ENCODE measurements at regions not wholly inside any gene's neighbourhood (a gene's known extent, or its start where the extent isn't known, plus 50 kb on each side); places are given as distances from the start of the nearest gene placed in this dataset.

DNA sequence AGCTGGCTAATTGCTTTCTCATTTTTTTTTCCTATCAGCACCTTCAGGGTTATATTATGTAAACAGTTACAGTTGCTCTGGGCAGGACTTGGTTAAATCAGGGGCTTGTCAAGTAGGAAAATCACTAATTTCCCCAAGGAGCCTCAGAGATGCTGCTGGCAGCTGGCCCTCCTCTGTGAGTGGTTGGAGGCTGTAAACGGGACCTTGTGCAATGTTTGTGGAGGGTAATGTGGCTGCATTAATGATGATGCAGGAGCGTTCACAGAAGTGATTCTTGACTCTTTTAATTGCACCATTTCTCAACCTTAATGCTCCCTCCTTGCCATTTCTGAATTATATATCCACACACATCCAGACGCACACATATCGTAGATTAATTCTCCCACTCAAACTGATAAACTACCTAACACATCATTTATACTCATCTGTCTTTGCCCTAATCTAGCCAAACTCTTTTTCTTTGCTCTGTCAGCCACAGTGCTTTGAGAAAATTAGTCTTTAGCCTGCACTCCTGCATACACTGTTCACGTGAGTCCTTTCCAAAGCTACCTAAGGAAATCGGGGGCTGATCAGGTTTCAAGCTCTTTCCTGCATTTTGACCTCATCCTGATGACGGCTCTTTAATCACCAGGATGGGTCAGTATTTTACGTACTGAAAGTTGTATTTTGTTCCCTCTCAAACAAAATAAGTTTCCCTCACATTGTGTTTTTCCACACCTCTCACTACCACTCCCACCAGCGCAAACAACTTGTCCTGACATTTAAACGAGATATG lies 154.4 kb upstream of the PIRT start:
- Histone ChIP-seq H4K20me1 (ENCODE audit: insufficient read depth) (no peaks in the 10 kb centered on the region), H3K79me2 (ENCODE audit: insufficient read depth) (no peaks in the 10 kb centered on the region), H3K4me1 (ENCODE audit: insufficient read depth) (no peaks in the 10 kb centered on the region), H3K27ac (no peak overlapping the region), H3K36me3 (ENCODE audit: low read depth) (no peaks in the 10 kb centered on the region), H3K4me3 (no peak overlapping the region), H3F3A (ENCODE audit: insufficient read depth) (no peaks in the 10 kb centered on the region), H3K9ac (no peak overlapping the region), H3K9me2 (ENCODE audit: insufficient read depth) (no peaks in the 10 kb centered on the region), H3K27me3 (replicated peaks; ENCODE audit: insufficient read depth) (no peaks in the 10 kb centered on the region), H3K9me3 (ENCODE audit: low read depth) (no peaks in the 10 kb centered on the region), H3K4me2 (ENCODE audit: unreplicated experiment) (no peak overlapping the region), H2AFZ (no peak overlapping the region)
- in situ Hi-C loops (cut with MboI), result no loop called here
- no peak for TF ChIP-seq EZH2 (IDR thresholded peaks at IDR 0.05; ENCODE audit: insufficient read depth, poor library complexity, severe bottlenecking)
- 5 to 10% methylated on average over 10 of the region's 10 CpGs for WGBS, 2 experiments (ENCODE audit: low coverage in 1 of 2, low lambda C conversion rate in 2 of 2, missing lambda C conversion rate in 2 of 2)
- DNase-seq, result no peak

DNA sequence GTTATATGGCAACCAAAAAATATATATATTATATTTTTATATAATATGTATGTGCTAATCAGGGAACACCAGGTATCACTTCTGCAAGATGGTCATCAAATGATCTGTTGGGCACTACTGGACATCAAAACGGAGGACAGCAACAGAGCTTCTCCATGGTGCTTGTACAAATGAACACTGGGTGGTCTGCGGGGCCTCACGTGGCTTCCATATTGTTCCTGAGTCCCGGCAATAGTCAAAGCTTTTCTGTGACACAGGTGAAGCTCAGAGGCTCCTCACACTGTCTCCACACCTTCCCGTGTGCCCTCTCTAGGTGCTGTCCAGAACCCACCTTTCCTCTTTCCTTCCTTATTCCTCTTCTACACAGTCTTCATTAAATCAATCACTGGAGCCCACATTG lies 149.9 kb upstream of the PIRT start:
- Histone ChIP-seq H3K27ac (no peak overlapping the region), H3F3A (ENCODE audit: insufficient read depth) (no peaks in the 10 kb centered on the region), H3K9me3 (ENCODE audit: low read depth) (no peaks in the 10 kb centered on the region), H3K4me2 (ENCODE audit: unreplicated experiment) (no peak overlapping the region), H3K4me3 (no peak overlapping the region), H4K20me1 (ENCODE audit: insufficient read depth) (no peaks in the 10 kb centered on the region), H2AFZ (no peak overlapping the region), H3K9me2 (ENCODE audit: insufficient read depth) (no peaks in the 10 kb centered on the region), H3K79me2 (ENCODE audit: insufficient read depth) (no peaks in the 10 kb centered on the region), H3K27me3 (replicated peaks; ENCODE audit: insufficient read depth) (no peaks in the 10 kb centered on the region), H3K9ac (no peak overlapping the region), H3K36me3 (ENCODE audit: low read depth) (no peaks in the 10 kb centered on the region), H3K4me1 (ENCODE audit: insufficient read depth) (no peaks in the 10 kb centered on the region)
- TF ChIP-seq EZH2 (IDR thresholded peaks at IDR 0.05; ENCODE audit: insufficient read depth, poor library complexity, severe bottlenecking), result no peak
- TF ChIP-seq EZH2phosphoT487 (IDR thresholded peaks at IDR 0.05; ENCODE audit: insufficient read depth, low read depth), result no peak
- in situ Hi-C loops (cut with MboI), result no loop called here
- DNase-seq, result no peak
- 12 to 16% methylated on average over 5 of the region's 5 CpGs for WGBS, 2 experiments (ENCODE audit: low coverage in 1 of 2, low lambda C conversion rate in 2 of 2, missing lambda C conversion rate in 2 of 2)

DNA sequence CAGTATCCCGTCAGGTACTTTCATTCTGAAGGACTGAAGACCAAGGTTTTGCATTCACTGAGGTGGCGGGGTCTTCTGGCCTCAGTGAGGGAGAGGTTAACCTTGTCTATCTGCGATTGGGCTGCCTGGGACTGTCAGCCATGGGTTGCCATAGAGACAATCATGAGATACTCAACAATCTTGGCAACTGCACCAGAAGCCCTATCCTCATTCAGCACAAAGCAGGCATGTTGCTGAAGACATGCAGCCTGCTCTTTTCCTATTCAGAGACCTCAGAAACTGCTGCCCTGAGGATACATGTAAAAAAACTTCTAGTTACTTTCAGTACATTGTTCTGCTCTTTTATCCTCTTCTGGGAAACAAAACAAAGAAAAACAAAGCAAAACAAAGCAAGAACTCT lies 146.3 kb upstream of the PIRT start:
- in situ Hi-C loops (cut with MboI), result no loop called here
- no peaks in the 10 kb centered on the region for H4K20me1 ChIP-seq (ENCODE audit: insufficient read depth)
- no peaks in the 10 kb centered on the region for H3K4me1 ChIP-seq (ENCODE audit: insufficient read depth)
- no peaks in the 10 kb centered on the region for H3K36me3 ChIP-seq (ENCODE audit: low read depth)
- no peak for DNase-seq
- H2AFZ ChIP-seq, result no peak overlapping the region
- no peaks in the 10 kb centered on the region for H3F3A ChIP-seq (ENCODE audit: insufficient read depth)
- H3K79me2 ChIP-seq (ENCODE audit: insufficient read depth), result no peaks in the 10 kb centered on the region
- no peak overlapping the region for H3K27ac ChIP-seq
- no peaks in the 10 kb centered on the region for H3K27me3 ChIP-seq (replicated peaks; ENCODE audit: insufficient read depth)
- H3K4me3 ChIP-seq, result no peak overlapping the region
- H3K9ac ChIP-seq, result no peak overlapping the region
- H3K9me2 ChIP-seq (ENCODE audit: insufficient read depth), result no peaks in the 10 kb centered on the region
- no peak overlapping the region for H3K4me2 ChIP-seq (ENCODE audit: unreplicated experiment)
- WGBS, 2 experiments (ENCODE audit: low coverage in 1 of 2, low lambda C conversion rate in 2 of 2, missing lambda C conversion rate in 2 of 2), result 15 to 16% methylated on average over 3 of the region's 3 CpGs
- no peaks in the 10 kb centered on the region for H3K9me3 ChIP-seq (ENCODE audit: low read depth)
- no peak for TF ChIP-seq EZH2phosphoT487 (IDR thresholded peaks at IDR 0.05; ENCODE audit: insufficient read depth, low read depth)
- no peak for TF ChIP-seq EZH2 (IDR thresholded peaks at IDR 0.05; ENCODE audit: insufficient read depth, poor library complexity, severe bottlenecking)

DNA sequence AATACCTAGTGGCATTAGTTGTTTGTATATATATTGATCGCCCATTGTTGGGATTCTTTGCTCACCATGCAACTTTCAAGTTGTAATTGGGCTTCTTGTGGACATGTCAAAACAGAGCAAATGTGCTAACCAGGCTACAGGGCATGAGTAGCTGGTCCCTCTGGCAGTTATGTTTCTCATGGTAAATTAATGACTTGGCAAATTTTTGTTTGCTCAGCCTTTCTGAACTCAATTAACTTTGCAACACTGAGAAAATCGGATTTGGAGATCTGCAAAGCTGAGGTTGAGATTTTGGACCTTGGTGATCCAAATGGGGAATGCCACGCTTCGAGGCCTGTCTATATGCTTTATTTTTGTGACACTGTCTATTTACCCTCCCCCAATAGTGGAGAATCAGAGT lies 138.5 kb upstream of the PIRT start:
- H3K27ac ChIP-seq, result no peak overlapping the region
- H3K9ac ChIP-seq, result no peak overlapping the region
- H3K9me2 ChIP-seq (ENCODE audit: insufficient read depth), result no peaks in the 10 kb centered on the region
- in situ Hi-C loops (cut with MboI), result no loop called here
- H2AFZ ChIP-seq, result no peak overlapping the region
- H4K20me1 ChIP-seq (ENCODE audit: insufficient read depth), result no peaks in the 10 kb centered on the region
- TF ChIP-seq EZH2 (IDR thresholded peaks at IDR 0.05; ENCODE audit: insufficient read depth, poor library complexity, severe bottlenecking) (no peak), EZH2phosphoT487 (IDR thresholded peaks at IDR 0.05; ENCODE audit: insufficient read depth, low read depth) (no peak)
- no peak overlapping the region for H3K4me3 ChIP-seq
- no peaks in the 10 kb centered on the region for H3K79me2 ChIP-seq (ENCODE audit: insufficient read depth)
- H3F3A ChIP-seq (ENCODE audit: insufficient read depth), result no peaks in the 10 kb centered on the region
- no peak overlapping the region for H3K4me2 ChIP-seq (ENCODE audit: unreplicated experiment)
- no peak for DNase-seq
- H3K9me3 ChIP-seq (ENCODE audit: low read depth), result no peaks in the 10 kb centered on the region
- no peaks in the 10 kb centered on the region for H3K4me1 ChIP-seq (ENCODE audit: insufficient read depth)
- H3K27me3 ChIP-seq (replicated peaks; ENCODE audit: insufficient read depth), result no peaks in the 10 kb centered on the region
- no peaks in the 10 kb centered on the region for H3K36me3 ChIP-seq (ENCODE audit: low read depth)
- WGBS, 2 experiments (ENCODE audit: low coverage in 1 of 2, low lambda C conversion rate in 2 of 2, missing lambda C conversion rate in 2 of 2), result 4 to 15% methylated on average over 4 of the region's 4 CpGs

DNA sequence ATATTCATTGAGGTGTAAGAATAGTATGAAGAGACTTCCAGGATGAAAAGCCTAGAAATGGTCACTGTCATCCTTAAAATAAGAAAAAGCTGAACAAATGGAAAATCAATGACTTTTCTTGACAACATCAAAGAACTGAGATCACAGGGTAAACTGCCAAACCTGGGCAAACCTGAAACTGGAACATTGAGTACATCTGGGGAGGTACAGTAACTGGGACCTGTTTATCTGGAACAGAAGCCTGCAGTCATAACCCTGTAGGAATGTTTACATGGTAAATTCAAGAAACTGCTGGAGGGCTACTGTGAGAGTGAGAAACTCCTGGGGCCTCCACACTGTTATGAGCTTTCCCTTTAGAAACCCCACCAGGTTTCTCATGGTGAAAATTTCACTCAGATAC lies 130.1 kb upstream of the PIRT start:
- Histone ChIP-seq H3K4me3 (no peak overlapping the region), H3K9me3 (ENCODE audit: low read depth) (no peaks in the 10 kb centered on the region), H3K79me2 (ENCODE audit: insufficient read depth) (no peaks in the 10 kb centered on the region), H3K9ac (no peak overlapping the region), H3K36me3 (ENCODE audit: low read depth) (no peaks in the 10 kb centered on the region), H3K4me2 (ENCODE audit: unreplicated experiment) (no peak overlapping the region), H2AFZ (no peak overlapping the region), H3F3A (ENCODE audit: insufficient read depth) (no peaks in the 10 kb centered on the region), H3K27me3 (replicated peaks; ENCODE audit: insufficient read depth) (no peaks in the 10 kb centered on the region), H3K27ac (no peak overlapping the region), H3K4me1 (ENCODE audit: insufficient read depth) (no peaks in the 10 kb centered on the region), H4K20me1 (ENCODE audit: insufficient read depth) (no peaks in the 10 kb centered on the region), H3K9me2 (ENCODE audit: insufficient read depth) (no peaks in the 10 kb centered on the region)
- TF ChIP-seq EZH2 (IDR thresholded peaks at IDR 0.05; ENCODE audit: insufficient read depth, poor library complexity, severe bottlenecking) (no peak), EZH2phosphoT487 (IDR thresholded peaks at IDR 0.05; ENCODE audit: insufficient read depth, low read depth) (no peak)
- in situ Hi-C loops (cut with MboI), result no loop called here
- DNase-seq, result no peak

Measured in GM23248 (cell line).